ENCODE measurements at regions not wholly inside any gene's neighbourhood (a gene's known extent, or its start where the extent isn't known, plus 50 kb on each side); places are given as distances from the start of the nearest gene placed in this dataset.

- no CpG with 5 or more reads among the region's 2 CpGs for WGBS (ENCODE audit: insufficient coverage)
These were observed 566.8 kb upstream of the AADAT start for GRCh38 chr4:170656506-170656905.

GRCh38 chr4:170652571-170652970 lies 562.8 kb upstream of the AADAT start:
- TF ChIP-seq EZH2 (IDR thresholded peaks at IDR 0.05; ENCODE audit: borderline replicate concordance, insufficient read depth, low read depth, low read length, poor library complexity, severe bottlenecking), result no peak
- TF ChIP-seq, protein P1, sequence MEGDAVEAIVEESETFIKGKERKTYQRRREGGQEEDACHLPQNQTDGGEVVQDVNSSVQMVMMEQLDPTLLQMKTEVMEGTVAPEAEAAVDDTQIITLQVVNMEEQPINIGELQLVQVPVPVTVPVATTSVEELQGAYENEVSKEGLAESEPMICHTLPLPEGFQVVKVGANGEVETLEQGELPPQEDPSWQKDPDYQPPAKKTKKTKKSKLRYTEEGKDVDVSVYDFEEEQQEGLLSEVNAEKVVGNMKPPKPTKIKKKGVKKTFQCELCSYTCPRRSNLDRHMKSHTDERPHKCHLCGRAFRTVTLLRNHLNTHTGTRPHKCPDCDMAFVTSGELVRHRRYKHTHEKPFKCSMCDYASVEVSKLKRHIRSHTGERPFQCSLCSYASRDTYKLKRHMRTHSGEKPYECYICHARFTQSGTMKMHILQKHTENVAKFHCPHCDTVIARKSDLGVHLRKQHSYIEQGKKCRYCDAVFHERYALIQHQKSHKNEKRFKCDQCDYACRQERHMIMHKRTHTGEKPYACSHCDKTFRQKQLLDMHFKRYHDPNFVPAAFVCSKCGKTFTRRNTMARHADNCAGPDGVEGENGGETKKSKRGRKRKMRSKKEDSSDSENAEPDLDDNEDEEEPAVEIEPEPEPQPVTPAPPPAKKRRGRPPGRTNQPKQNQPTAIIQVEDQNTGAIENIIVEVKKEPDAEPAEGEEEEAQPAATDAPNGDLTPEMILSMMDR (IDR thresholded peaks at IDR 0.05), result no peak
- H3K36me3 ChIP-seq (replicated peaks in 1 of 2; ENCODE audit: control extremely low read depth in 1 of 2, control insufficient read depth in 1 of 2, extremely low read depth in 1 of 2, insufficient read depth in 2 of 2, low read length in 1 of 2), result no peaks in the 10 kb centered on the region
- H3K4me1 ChIP-seq (ENCODE audit: control insufficient read depth in 2 of 2, insufficient read depth in 2 of 2, low read length in 2 of 2), result no peaks in the 10 kb centered on the region
- ChIA-PET POLR2A (no interaction called here), CTCF (no interaction called here)
- H4K20me1 ChIP-seq (ENCODE audit: control insufficient read depth, insufficient read depth, low read length, poor library complexity, severe bottlenecking), result no peaks in the 10 kb centered on the region
- Mint-ChIP-seq H3K4me1 (no peaks in the 10 kb centered on the region), H3K4me3 (no peak overlapping the region), H3K9me3 (ENCODE audit: insufficient read depth) (no peaks in the 10 kb centered on the region), H3K27me3 (no peaks in the 10 kb centered on the region), H3K27ac (no peak overlapping the region)
- ATAC-seq (ENCODE audit: low read depth) (no peak), DNase-seq (no peak)
- no peak overlapping the region for H3K4me2 ChIP-seq (replicated peaks; ENCODE audit: low read depth, low read length, poor library complexity, severe bottlenecking)
- H2AFZ ChIP-seq (ENCODE audit: insufficient read depth, low read depth, low read length, poor library complexity, severe bottlenecking), result no peak overlapping the region
- H3K9ac ChIP-seq (ENCODE audit: low read length), result no peak overlapping the region
- H3K27ac ChIP-seq (ENCODE audit: low read length in 2 of 2), result no peak overlapping the region
- no peaks in the 10 kb centered on the region for H3K9me3 ChIP-seq (ENCODE audit: control extremely low read depth in 1 of 3, control insufficient read depth in 2 of 3, insufficient read depth in 1 of 3, low read length in 2 of 3)
- no peaks in the 10 kb centered on the region for H3K27me3 ChIP-seq (replicated peaks in 1 of 4; ENCODE audit: control extremely low read depth in 1 of 4, control insufficient read depth in 3 of 4, insufficient read depth in 4 of 4, low read length in 3 of 4)
- H3K4me3 ChIP-seq (ENCODE audit: control extremely low read depth in 1 of 5, extremely low read depth in 1 of 5, insufficient read depth in 1 of 5, low read depth in 2 of 5, low read length in 4 of 5), result no peak overlapping the region
- no peaks in the 10 kb centered on the region for H3K79me2 ChIP-seq (ENCODE audit: control insufficient read depth, insufficient read depth, low read length)
- intact Hi-C loops (cut with micrococcal nuclease), result no loop called here

More at GRCh38 chr4:170656506-170656905, 566.8 kb upstream of the AADAT start:
- H3K9ac ChIP-seq (ENCODE audit: low read length), result no peak overlapping the region
- H3K4me1 ChIP-seq (ENCODE audit: control insufficient read depth in 2 of 2, insufficient read depth in 2 of 2, low read length in 2 of 2), result no peaks in the 10 kb centered on the region
- Mint-ChIP-seq H3K27ac (no peak overlapping the region), H3K9me3 (ENCODE audit: insufficient read depth) (no peaks in the 10 kb centered on the region), H3K4me3 (no peak overlapping the region), H3K4me1 (no peaks in the 10 kb centered on the region), H3K27me3 (no peaks in the 10 kb centered on the region)
- no peak overlapping the region for H3K4me2 ChIP-seq (replicated peaks; ENCODE audit: low read depth, low read length, poor library complexity, severe bottlenecking)
- no peak overlapping the region for H2AFZ ChIP-seq (ENCODE audit: insufficient read depth, low read depth, low read length, poor library complexity, severe bottlenecking)
- H3K27ac ChIP-seq (ENCODE audit: low read length in 2 of 2), result no peak overlapping the region
- H3K9me3 ChIP-seq (ENCODE audit: control extremely low read depth in 1 of 3, control insufficient read depth in 2 of 3, insufficient read depth in 1 of 3, low read length in 2 of 3), result no peaks in the 10 kb centered on the region
- no peaks in the 10 kb centered on the region for H3K27me3 ChIP-seq (replicated peaks in 1 of 4; ENCODE audit: control extremely low read depth in 1 of 4, control insufficient read depth in 3 of 4, insufficient read depth in 4 of 4, low read length in 3 of 4)
- H3K36me3 ChIP-seq (replicated peaks in 1 of 2; ENCODE audit: control extremely low read depth in 1 of 2, control insufficient read depth in 1 of 2, extremely low read depth in 1 of 2, insufficient read depth in 2 of 2, low read length in 1 of 2), result no peaks in the 10 kb centered on the region
- no peaks in the 10 kb centered on the region for H3K79me2 ChIP-seq (ENCODE audit: control insufficient read depth, insufficient read depth, low read length)
- CTCF ChIA-PET, result no interaction called here
- ATAC-seq (ENCODE audit: low read depth) (no peak), DNase-seq (no peak)
- intact Hi-C loops (cut with micrococcal nuclease), result no loop called here
- no peaks in the 10 kb centered on the region for H4K20me1 ChIP-seq (ENCODE audit: control insufficient read depth, insufficient read depth, low read length, poor library complexity, severe bottlenecking)
- POLR2A ChIA-PET, result no interaction called here
- H3K4me3 ChIP-seq (ENCODE audit: control extremely low read depth in 1 of 5, extremely low read depth in 1 of 5, insufficient read depth in 1 of 5, low read depth in 2 of 5, low read length in 4 of 5), result no peak overlapping the region
- TF ChIP-seq EZH2 (IDR thresholded peaks at IDR 0.05; ENCODE audit: borderline replicate concordance, insufficient read depth, low read depth, low read length, poor library complexity, severe bottlenecking), result no peak
- TF ChIP-seq, protein P1 (IDR thresholded peaks at IDR 0.05), result no peak
